ENCODE measurements at regions not wholly inside any gene's neighbourhood (a gene's known extent, or its start where the extent isn't known, plus 50 kb on each side); places are given as distances from the start of the nearest gene placed in this dataset.

DNA sequence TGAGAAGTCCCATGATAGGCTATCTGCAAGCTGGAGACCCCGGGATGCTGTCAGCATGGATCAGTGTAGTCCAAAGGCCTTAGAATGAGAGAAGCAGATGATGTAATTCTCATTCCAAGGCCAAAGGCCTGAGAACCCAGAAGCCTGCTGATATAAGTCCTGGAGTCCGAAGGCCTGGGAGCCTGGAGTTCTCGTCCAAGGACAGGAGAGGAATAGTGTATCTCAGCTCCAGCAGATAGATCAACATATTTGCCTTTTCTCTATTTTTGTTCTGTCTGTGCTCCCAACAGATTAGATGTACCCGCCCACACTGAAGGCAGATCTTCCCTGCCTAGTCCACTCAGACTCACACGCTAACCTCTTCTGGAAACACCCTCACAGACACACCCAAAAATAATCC lies 454.9 kb upstream of the CHAC2 start:
- no peaks in the 10 kb centered on the region for H3K36me3 Mint-ChIP-seq (ENCODE audit: low read depth)
- H3K9me3 Mint-ChIP-seq, result peaks cover 28% of the 10 kb centered on the region
- H3K27me3 Mint-ChIP-seq, result no peaks in the 10 kb centered on the region
- H3K27ac Mint-ChIP-seq, result no peak overlapping the region
- H3K4me3 Mint-ChIP-seq, result no peak overlapping the region
- intact Hi-C loops (cut with micrococcal nuclease), result no loop called here
- no peaks in the 10 kb centered on the region for H3K4me1 Mint-ChIP-seq (ENCODE audit: low read depth)

GRCh38 chr2:53312181-53312580 lies 455.4 kb upstream of the CHAC2 start:
- H3K36me3 Mint-ChIP-seq (ENCODE audit: low read depth), result no peaks in the 10 kb centered on the region
- H3K27ac Mint-ChIP-seq, result no peak overlapping the region
- H3K27me3 Mint-ChIP-seq, result no peaks in the 10 kb centered on the region
- peaks cover 28% of the 10 kb centered on the region for H3K9me3 Mint-ChIP-seq
- H3K4me3 Mint-ChIP-seq, result no peak overlapping the region
- no peaks in the 10 kb centered on the region for H3K4me1 Mint-ChIP-seq (ENCODE audit: low read depth)
- intact Hi-C loops (cut with micrococcal nuclease), result no loop called here

- no peak overlapping the region for H3K27ac Mint-ChIP-seq
- intact Hi-C loops (cut with micrococcal nuclease), result no loop called here
- H3K4me3 Mint-ChIP-seq, result no peak overlapping the region
- no peaks in the 10 kb centered on the region for H3K27me3 Mint-ChIP-seq
- H3K9me3 Mint-ChIP-seq, result no peaks in the 10 kb centered on the region
- H3K4me1 Mint-ChIP-seq (ENCODE audit: low read depth), result no peaks in the 10 kb centered on the region
- no peaks in the 10 kb centered on the region for H3K36me3 Mint-ChIP-seq (ENCODE audit: low read depth)
Observed at GRCh38 chr2:53303012-53303578, 464.5 kb upstream of the CHAC2 start.

DNA sequence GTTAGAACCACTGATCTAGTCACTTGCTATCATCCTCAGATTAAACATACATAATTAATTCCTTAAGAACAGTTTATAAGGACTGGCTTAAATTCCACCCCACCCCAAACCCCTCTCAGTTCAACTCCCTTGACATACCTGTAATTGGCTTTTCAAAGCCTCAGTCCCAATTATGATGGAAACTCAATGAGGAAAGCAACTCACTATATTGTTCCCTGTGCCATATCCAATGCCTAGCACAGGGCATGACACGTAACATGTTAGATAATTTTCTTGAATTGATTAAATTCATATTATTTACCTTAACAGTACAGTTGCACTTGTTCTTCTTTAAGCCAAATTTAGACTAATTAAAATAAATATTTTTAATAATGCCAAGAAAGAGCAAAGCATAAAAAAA lies 465.1 kb upstream of the CHAC2 start:
- intact Hi-C loops (cut with micrococcal nuclease), result no loop called here
- no peak overlapping the region for H3K4me3 Mint-ChIP-seq
- H3K9me3 Mint-ChIP-seq, result no peaks in the 10 kb centered on the region
- H3K27ac Mint-ChIP-seq, result no peak overlapping the region
- no peaks in the 10 kb centered on the region for H3K27me3 Mint-ChIP-seq
- H3K4me1 Mint-ChIP-seq (ENCODE audit: low read depth), result no peaks in the 10 kb centered on the region
- no peaks in the 10 kb centered on the region for H3K36me3 Mint-ChIP-seq (ENCODE audit: low read depth)

GRCh38 chr2:53289309-53290006 lies 478.1 kb upstream of the CHAC2 start:
- intact Hi-C loops (cut with micrococcal nuclease), result no loop called here
- H3K9me3 Mint-ChIP-seq, result peaks cover 13% of the 10 kb centered on the region

GRCh38 chr2:53286345-53286744 lies 481.3 kb upstream of the CHAC2 start:
- intact Hi-C loops (cut with micrococcal nuclease), result no loop called here
- H3K9me3 Mint-ChIP-seq, result no peaks in the 10 kb centered on the region
- no peaks in the 10 kb centered on the region for H3K36me3 Mint-ChIP-seq (ENCODE audit: low read depth)
- no peak overlapping the region for H3K4me3 Mint-ChIP-seq
- no peaks in the 10 kb centered on the region for H3K27me3 Mint-ChIP-seq
- H3K27ac Mint-ChIP-seq, result no peak overlapping the region
- H3K4me1 Mint-ChIP-seq (ENCODE audit: low read depth), result no peaks in the 10 kb centered on the region

More at GRCh38 chr2:53289309-53290006, 478.1 kb upstream of the CHAC2 start:
- H3K36me3 Mint-ChIP-seq (ENCODE audit: low read depth), result no peaks in the 10 kb centered on the region
- no peak overlapping the region for H3K27ac Mint-ChIP-seq
- no peaks in the 10 kb centered on the region for H3K27me3 Mint-ChIP-seq
- H3K4me1 Mint-ChIP-seq (ENCODE audit: low read depth), result no peaks in the 10 kb centered on the region
- H3K4me3 Mint-ChIP-seq, result no peak overlapping the region

DNA sequence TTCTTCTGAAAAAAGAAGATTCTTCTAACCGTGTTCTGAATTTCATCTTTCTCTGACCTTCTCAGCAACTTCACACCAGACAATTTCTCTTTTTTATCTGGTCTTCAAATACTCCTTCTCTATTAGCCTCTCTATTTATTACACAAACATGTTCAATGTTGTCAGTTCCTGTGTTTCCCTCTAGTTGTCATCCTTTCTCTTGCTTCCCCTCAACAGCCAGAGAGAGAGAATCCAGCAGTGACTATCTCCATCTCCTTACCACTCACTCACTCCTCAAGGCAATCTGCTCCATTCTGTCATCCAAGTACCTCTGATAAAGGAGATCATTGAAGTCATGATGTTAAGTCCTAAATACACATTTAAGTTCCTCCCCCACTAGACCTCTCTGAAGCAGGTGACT lies 491.9 kb upstream of the CHAC2 start:
- Mint-ChIP-seq H3K27ac (no peak overlapping the region), H3K36me3 (ENCODE audit: low read depth) (no peaks in the 10 kb centered on the region), H3K4me1 (ENCODE audit: low read depth) (no peaks in the 10 kb centered on the region), H3K27me3 (no peaks in the 10 kb centered on the region), H3K9me3 (no peaks in the 10 kb centered on the region), H3K4me3 (no peak overlapping the region)
- intact Hi-C loops (cut with micrococcal nuclease), result no loop called here

- Mint-ChIP-seq H3K4me3 (no peak overlapping the region), H3K9me3 (no peaks in the 10 kb centered on the region), H3K27me3 (no peaks in the 10 kb centered on the region), H3K36me3 (ENCODE audit: low read depth) (no peaks in the 10 kb centered on the region), H3K27ac (no peak overlapping the region), H3K4me1 (ENCODE audit: low read depth) (no peaks in the 10 kb centered on the region)
- intact Hi-C loops (cut with micrococcal nuclease), result no loop called here
Observed at GRCh38 chr2:53268626-53269025, 499.0 kb upstream of the CHAC2 start.

- H3K9me3 Mint-ChIP-seq, result no peaks in the 10 kb centered on the region
- intact Hi-C loops (cut with micrococcal nuclease), result no loop called here
- H3K36me3 Mint-ChIP-seq (ENCODE audit: low read depth), result no peaks in the 10 kb centered on the region
- H3K27me3 Mint-ChIP-seq, result no peaks in the 10 kb centered on the region
- no peaks in the 10 kb centered on the region for H3K4me1 Mint-ChIP-seq (ENCODE audit: low read depth)
- H3K4me3 Mint-ChIP-seq, result no peak overlapping the region
- H3K27ac Mint-ChIP-seq, result no peak overlapping the region
Observed at GRCh38 chr2:53268086-53268485, 499.5 kb upstream of the CHAC2 start.

GRCh38 chr2:53265544-53266299 lies 501.9 kb upstream of the CHAC2 start:
- peaks cover under 1% of the 10 kb centered on the region for H3K9me3 Mint-ChIP-seq
- no peaks in the 10 kb centered on the region for H3K4me1 Mint-ChIP-seq (ENCODE audit: low read depth)
- H3K27ac Mint-ChIP-seq, result no peak overlapping the region
- no peaks in the 10 kb centered on the region for H3K36me3 Mint-ChIP-seq (ENCODE audit: low read depth)
- intact Hi-C loops (cut with micrococcal nuclease), result no loop called here
- H3K27me3 Mint-ChIP-seq, result no peaks in the 10 kb centered on the region
- H3K4me3 Mint-ChIP-seq, result no peak overlapping the region

DNA sequence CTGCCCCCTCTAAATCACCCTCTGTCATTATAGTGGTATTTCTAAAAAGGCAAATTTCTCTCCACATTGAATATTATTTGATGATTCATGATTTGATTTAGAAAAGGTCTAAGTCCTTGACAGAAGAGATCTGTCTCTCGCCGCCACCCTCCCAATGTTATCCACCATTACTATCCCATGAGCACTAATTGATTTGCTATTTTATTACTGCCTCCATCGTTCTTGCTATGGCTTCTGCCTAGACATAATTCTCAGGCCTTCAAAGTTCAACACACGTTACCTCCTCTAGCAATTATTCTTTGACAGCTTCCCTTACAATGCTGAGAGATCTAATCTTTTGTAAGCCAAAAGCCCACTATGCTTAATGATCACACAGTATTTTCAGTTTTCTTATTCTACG lies 507.0 kb upstream of the CHAC2 start:
- Mint-ChIP-seq H3K4me1 (ENCODE audit: low read depth) (no peaks in the 10 kb centered on the region), H3K36me3 (ENCODE audit: low read depth) (no peaks in the 10 kb centered on the region), H3K27me3 (no peaks in the 10 kb centered on the region), H3K4me3 (no peak overlapping the region), H3K27ac (no peak overlapping the region), H3K9me3 (peaks cover 26% of the 10 kb centered on the region)
- intact Hi-C loops (cut with micrococcal nuclease), result no loop called here

DNA sequence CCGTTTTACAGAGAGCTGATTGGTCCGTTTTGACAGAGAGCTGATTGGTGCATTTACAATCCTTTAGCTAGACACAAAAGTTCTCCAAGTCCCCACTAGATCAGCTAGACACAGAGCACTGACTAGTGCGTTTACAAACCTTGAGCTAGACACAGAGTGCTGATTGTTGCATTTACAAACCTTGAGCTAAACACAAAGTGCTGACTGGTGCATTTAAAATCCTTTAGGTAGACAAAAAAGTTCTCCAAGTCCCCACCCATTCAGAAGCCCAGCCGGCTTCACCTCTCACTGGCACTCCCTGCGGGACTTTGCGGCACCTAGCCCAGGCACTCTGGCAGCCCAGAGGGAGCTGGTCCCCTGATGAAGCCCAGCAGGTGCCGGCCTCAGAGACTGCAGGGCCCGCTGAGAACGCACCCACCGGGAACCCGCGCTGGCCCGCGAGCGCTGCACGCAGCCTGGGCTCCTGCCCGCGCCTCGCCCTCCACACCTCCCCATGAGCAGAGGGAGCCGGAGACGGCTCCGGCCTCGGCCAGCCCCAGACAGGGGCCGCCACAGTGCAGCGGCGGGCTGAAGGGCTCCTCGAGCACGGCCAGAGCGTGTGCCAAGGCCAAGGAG lies 508.1 kb upstream of the CHAC2 start:
- H3K4me1 Mint-ChIP-seq (ENCODE audit: low read depth), result no peaks in the 10 kb centered on the region
- intact Hi-C loops (cut with micrococcal nuclease), result no loop called here

GRCh38 chr2:53257287-53257686 lies 510.3 kb upstream of the CHAC2 start:
- Mint-ChIP-seq H3K9me3 (peaks cover 26% of the 10 kb centered on the region), H3K27me3 (no peaks in the 10 kb centered on the region), H3K27ac (no peak overlapping the region), H3K4me3 (no peak overlapping the region), H3K4me1 (ENCODE audit: low read depth) (no peaks in the 10 kb centered on the region), H3K36me3 (ENCODE audit: low read depth) (no peaks in the 10 kb centered on the region)
- intact Hi-C loops (cut with micrococcal nuclease), result no loop called here

More for the DNA sequence above, 508.1 kb upstream of the CHAC2 start:
- Mint-ChIP-seq H3K36me3 (ENCODE audit: low read depth) (no peaks in the 10 kb centered on the region), H3K27ac (no peak overlapping the region), H3K27me3 (no peaks in the 10 kb centered on the region), H3K4me3 (no peak overlapping the region), H3K9me3 (peaks cover 26% of the 10 kb centered on the region)

DNA sequence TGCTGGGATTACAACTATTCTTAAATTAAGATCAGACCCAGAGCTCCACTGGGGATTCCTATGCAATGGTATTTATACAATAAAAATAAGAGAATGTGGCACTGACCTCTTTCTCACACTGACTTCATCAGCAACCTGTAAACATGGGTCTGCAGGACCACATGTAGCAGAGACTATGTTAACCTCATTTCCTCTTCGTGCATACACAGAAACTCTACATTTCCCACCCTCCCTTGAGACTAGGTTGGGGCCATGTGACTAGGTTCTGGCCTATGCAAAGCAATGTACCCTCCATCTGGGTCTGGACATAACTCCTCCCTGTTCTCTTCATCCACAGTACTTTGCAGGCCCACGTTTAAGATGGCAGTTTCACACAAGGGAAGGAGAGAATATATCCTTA lies 514.4 kb upstream of the CHAC2 start:
- Mint-ChIP-seq H3K9me3 (peaks cover 7% of the 10 kb centered on the region), H3K4me3 (no peak overlapping the region), H3K27ac (no peak overlapping the region), H3K36me3 (ENCODE audit: low read depth) (no peaks in the 10 kb centered on the region), H3K4me1 (ENCODE audit: low read depth) (no peaks in the 10 kb centered on the region), H3K27me3 (no peaks in the 10 kb centered on the region)
- intact Hi-C loops (cut with micrococcal nuclease), result no loop called here
